GM12875 (cell line): ENCODE measurements at regions not wholly inside any gene's neighbourhood (a gene's known extent, or its start where the extent isn't known, plus 50 kb on each side); places are given as distances from the start of the nearest gene placed in this dataset.

Source experiments
- H3K4me3 ChIP-seq: one replicate; pipeline ENCODE4 v1.5.1; 2011; ENCODE audit warnings: low read depth, low read length, control low read depth
- CTCF ChIP-seq: IDR thresholded peaks from 2 replicates; pipeline ENCODE4 v1.5.1; 2011; ENCODE audit warnings: low read depth, mild to moderate bottlenecking, control low read depth, inconsistent platforms, low read length, moderate library complexity, borderline replicate concordance; ENCODE audit not compliant: insufficient read depth

- no peak for TF ChIP-seq CTCF
- H3K4me3 ChIP-seq, result no peak overlapping the region
These were observed 100.4 kb upstream of the GPC1 start for GRCh38 chr2:240335061-240335460.

GRCh38 chr2:240336820-240337427, 98.5 kb upstream of the GPC1 start:
- H3K4me3 ChIP-seq, result no peak overlapping the region
- no peak for TF ChIP-seq CTCF

GRCh38 chr2:240338274-240338673, 97.2 kb upstream of the GPC1 start:
- no peak for TF ChIP-seq CTCF
- no peak overlapping the region for H3K4me3 ChIP-seq

- no peak overlapping the region for H3K4me3 ChIP-seq
- no peak for TF ChIP-seq CTCF
These were observed 95.8 kb upstream of the GPC1 start for GRCh38 chr2:240339411-240340360.

GRCh38 chr2:240340361-240340761, 95.1 kb upstream of the GPC1 start:
- no peak for TF ChIP-seq CTCF
- no peak overlapping the region for H3K4me3 ChIP-seq

- H3K4me3 ChIP-seq, result no peak overlapping the region
- no peak for TF ChIP-seq CTCF
These were observed 94.4 kb upstream of the GPC1 start for GRCh38 chr2:240341064-240341463.

GRCh38 chr2:240343548-240343947, 91.9 kb upstream of the GPC1 start:
- no peak overlapping the region for H3K4me3 ChIP-seq
- TF ChIP-seq CTCF, result no peak
